H1 (cell line): ENCODE measurements at regions not wholly inside any gene's neighbourhood (a gene's known extent, or its start where the extent isn't known, plus 50 kb on each side); places are given as distances from the start of the nearest gene placed in this dataset.

Source experiments
- CBX8 ChIP-seq: fragments of 300-800, 300-1000 bp; sonication (generic); IDR thresholded peaks from 2 replicates; pipeline ENCODE4 v1.7.1; 2016; ENCODE audit warnings: low read depth, low read length, borderline replicate concordance
- CHD1 ChIP-seq: IDR thresholded peaks from 2 replicates; pipeline ENCODE4 v1.6.1; 2012; ENCODE audit warnings: low read depth, low read length, improper control_type of control experiment
- RAD21 ChIP-seq, 2 experiments: IDR thresholded peaks in 1 of 2; conservative IDR thresholded peaks in 1 of 2; 2 replicates each; pipeline ENCODE4 v1.6.1; 2011; ENCODE audit warnings: low read depth in 2 of 2, low read length in 2 of 2, improper control_type of control experiment in 1 of 2, inconsistent platforms in 1 of 2, mild to moderate bottlenecking in 1 of 2, moderate library complexity in 1 of 2
- SP4 ChIP-seq: IDR thresholded peaks from 2 replicates; pipeline ENCODE4 v1.6.1; 2012; ENCODE audit warnings: low read length, inconsistent platforms
- SRF ChIP-seq: IDR thresholded peaks from 2 replicates; pipeline ENCODE4 v1.6.1; 2011; ENCODE audit warnings: mild to moderate bottlenecking, low read depth, low read length, moderate library complexity

DNA sequence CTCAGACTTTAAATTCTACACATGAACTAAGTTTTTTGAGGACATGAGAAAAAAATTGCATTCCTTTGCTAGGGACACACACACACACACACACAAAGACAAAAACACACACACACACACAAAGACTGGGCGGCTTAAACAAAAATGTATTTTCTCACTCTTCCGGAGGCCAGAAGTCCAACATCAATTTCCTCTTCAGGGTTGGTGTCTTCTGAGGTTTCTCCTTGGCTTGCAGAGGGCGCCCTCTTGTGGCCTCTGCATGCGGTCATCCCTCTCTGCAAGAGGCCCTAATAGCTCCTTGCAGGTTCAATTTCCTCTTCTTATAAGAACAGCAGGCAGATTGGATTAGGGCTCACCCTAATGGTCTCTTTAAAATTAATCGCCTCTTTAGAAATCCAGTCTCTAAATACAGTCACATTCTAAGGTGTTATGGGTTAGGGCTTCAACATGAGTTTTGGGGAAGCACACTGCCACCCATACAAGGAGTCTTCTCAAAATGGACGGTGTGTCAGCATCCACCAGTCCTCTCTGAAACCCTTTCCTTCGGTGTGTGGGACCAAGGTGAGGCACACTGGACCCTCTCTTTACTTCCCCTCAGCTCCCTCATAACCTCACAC, 61.4 kb downstream of the GPR6 start (continued):
- TF ChIP-seq SRF: no peak
- no peak for TF ChIP-seq CBX8
- no peak for TF ChIP-seq CHD1
- TF ChIP-seq RAD21 (IDR thresholded peaks at IDR 0.05 in 1 of 2, conservative IDR thresholded peaks at IDR 0.05 in 1 of 2; ENCODE audit: low read depth in 2 of 2, low read length in 2 of 2): peak; percentile 94 to 96
- no peak for TF ChIP-seq SP4
